ENCODE measurements at regions not wholly inside any gene's neighbourhood (a gene's known extent, or its start where the extent isn't known, plus 50 kb on each side); places are given as distances from the start of the nearest gene placed in this dataset.
"Not testable (repeated sequence)": the region's sequence is repeated elsewhere in the genome, so short reads cannot be mapped to it uniquely, and the experiment has no call there.

- no peaks in the 10 kb centered on the region for H3K27me3 Mint-ChIP-seq
- H3K4me1 Mint-ChIP-seq: no peaks in the 10 kb centered on the region
- no peak overlapping the region for H3K27ac Mint-ChIP-seq
These were observed 102.5 kb upstream of the ANXA10 start for GRCh38 chr4:167989815-167990214.

GRCh38 chr4:168008112-168008511, 84.2 kb upstream of the ANXA10 start:
- ATAC-seq (replicated peaks); H3K4me1 Mint-ChIP-seq: not testable (repeated sequence)

More at GRCh38 chr4:167989815-167990214, 102.5 kb upstream of the ANXA10 start:
- Mint-ChIP-seq H3K36me3 (no peaks in the 10 kb centered on the region), H3K4me3 (no peak overlapping the region), H3K9me3 (peaks cover 3 to 4% of the 10 kb centered on the region in 2 donors)
- DNase-seq: no peak
- ATAC-seq (replicated peaks): no peak

GRCh38 chr4:168019019-168019651, 73.2 kb upstream of the ANXA10 start:
- Mint-ChIP-seq H3K27me3 (no peaks in the 10 kb centered on the region), H3K4me1 (no peaks in the 10 kb centered on the region), H3K36me3 (no peaks in the 10 kb centered on the region), H3K27ac (no peak overlapping the region), H3K9me3 (peaks cover 8 to 12% of the 10 kb centered on the region in 2 donors), H3K4me3 (no peak overlapping the region)
- DNase-seq (no peak), ATAC-seq (replicated peaks) (no peak)

More at GRCh38 chr4:168008112-168008511, 84.2 kb upstream of the ANXA10 start:
- not testable (repeated sequence) for H3K27me3 Mint-ChIP-seq, H3K9me3 Mint-ChIP-seq, H3K27ac Mint-ChIP-seq, H3K4me3 Mint-ChIP-seq, DNase-seq, H3K36me3 Mint-ChIP-seq

- no peaks in the 10 kb centered on the region for H3K4me1 Mint-ChIP-seq
- H3K4me3 Mint-ChIP-seq: no peak overlapping the region
- DNase-seq (no peak), ATAC-seq (replicated peaks) (no peak)
- H3K9me3 Mint-ChIP-seq: peaks cover 8 to 12% of the 10 kb centered on the region in 2 donors
- H3K36me3 Mint-ChIP-seq: no peaks in the 10 kb centered on the region
- H3K27me3 Mint-ChIP-seq: no peaks in the 10 kb centered on the region
- H3K27ac Mint-ChIP-seq: no peak overlapping the region
These were observed 72.4 kb upstream of the ANXA10 start for GRCh38 chr4:168019921-168020320.

GRCh38 chr4:168021666-168022065, 70.7 kb upstream of the ANXA10 start:
- DNase-seq (no peak), ATAC-seq (replicated peaks) (no peak)
- peaks cover 8 to 12% of the 10 kb centered on the region in 2 donors for H3K9me3 Mint-ChIP-seq
- H3K4me1 Mint-ChIP-seq: no peaks in the 10 kb centered on the region
- no peak overlapping the region for H3K4me3 Mint-ChIP-seq
- H3K27me3 Mint-ChIP-seq: no peaks in the 10 kb centered on the region
- H3K36me3 Mint-ChIP-seq: no peaks in the 10 kb centered on the region
- H3K27ac Mint-ChIP-seq: no peak overlapping the region

- Mint-ChIP-seq H3K27ac (no peak overlapping the region), H3K9me3 (peaks cover 4 to 5% of the 10 kb centered on the region in 2 donors), H3K36me3 (no peaks in the 10 kb centered on the region), H3K4me3 (no peak overlapping the region), H3K4me1 (no peaks in the 10 kb centered on the region), H3K27me3 (no peaks in the 10 kb centered on the region)
- DNase-seq (no peak), ATAC-seq (replicated peaks) (no peak)
These were observed 63.8 kb upstream of the ANXA10 start for GRCh38 chr4:168028568-168028967.

- Mint-ChIP-seq H3K27ac (no peak overlapping the region), H3K36me3 (no peaks in the 10 kb centered on the region), H3K27me3 (no peaks in the 10 kb centered on the region), H3K9me3 (peaks cover 2 to 5% of the 10 kb centered on the region in 2 donors), H3K4me1 (no peaks in the 10 kb centered on the region), H3K4me3 (no peak overlapping the region)
- ATAC-seq (replicated peaks) (no peak), DNase-seq (no peak)
These were observed 63.3 kb upstream of the ANXA10 start for GRCh38 chr4:168028970-168029597.

- ATAC-seq (replicated peaks) (no peak), DNase-seq (no peak)
- Mint-ChIP-seq H3K4me1 (no peaks in the 10 kb centered on the region), H3K27ac (no peak overlapping the region), H3K4me3 (no peak overlapping the region), H3K36me3 (no peaks in the 10 kb centered on the region), H3K9me3 (no peaks in the 10 kb centered on the region), H3K27me3 (no peaks in the 10 kb centered on the region)
These were observed 54.7 kb upstream of the ANXA10 start for GRCh38 chr4:168037676-168038075.

- no peak for ATAC-seq (replicated peaks)
- Mint-ChIP-seq H3K4me3 (no peak overlapping the region), H3K9me3 (no peaks in the 10 kb centered on the region), H3K4me1 (no peaks in the 10 kb centered on the region), H3K27me3 (no peaks in the 10 kb centered on the region), H3K36me3 (no peaks in the 10 kb centered on the region), H3K27ac (no peak overlapping the region)
- DNase-seq: no peak
These were observed 52.7 kb upstream of the ANXA10 start for GRCh38 chr4:168039593-168039992.

Data from stimulated activated naive B cell treated with anti-CD40 and anti-IgM and Interleukin-4, amounts not matched to agents 10 μg/mL and 1 μg/mL and 100 μg/mL, for 72 hours (primary cell).